GM06990 (cell line): ENCODE measurements at regions not wholly inside any gene's neighbourhood (a gene's known extent, or its start where the extent isn't known, plus 50 kb on each side); places are given as distances from the start of the nearest gene placed in this dataset.

Source experiments
- DNase-seq: peaks from one replicate; pipeline ENCODE4 v3.0.0-alpha.2; 2011; ENCODE audit not compliant: insufficient read length; ENCODE audit errors: extremely low read depth
- H3K27me3 ChIP-seq: replicated peaks from 2 replicates; pipeline ENCODE4 v1.6.0; 2011; ENCODE audit warnings: low read length; ENCODE audit not compliant: control insufficient read depth, insufficient read depth
- H3K36me3 ChIP-seq: 2 replicates; pipeline ENCODE4 v1.5.1; 2011; ENCODE audit warnings: low read length; ENCODE audit not compliant: control insufficient read depth, insufficient read depth
- H3K4me3 ChIP-seq: replicated peaks from 2 replicates; pipeline ENCODE4 v1.5.1; 2011; ENCODE audit warnings: low read depth, mild to moderate bottlenecking, control low read depth, low read length
- TF ChIP-seq, protein P1 (sequence below): IDR thresholded peaks from 2 replicates; pipeline ENCODE4 v1.5.1; 2011; ENCODE audit warnings: low read length, control low read depth, mild to moderate bottlenecking, inconsistent platforms; ENCODE audit not compliant: insufficient read depth, poor library complexity, severe bottlenecking

DNA sequence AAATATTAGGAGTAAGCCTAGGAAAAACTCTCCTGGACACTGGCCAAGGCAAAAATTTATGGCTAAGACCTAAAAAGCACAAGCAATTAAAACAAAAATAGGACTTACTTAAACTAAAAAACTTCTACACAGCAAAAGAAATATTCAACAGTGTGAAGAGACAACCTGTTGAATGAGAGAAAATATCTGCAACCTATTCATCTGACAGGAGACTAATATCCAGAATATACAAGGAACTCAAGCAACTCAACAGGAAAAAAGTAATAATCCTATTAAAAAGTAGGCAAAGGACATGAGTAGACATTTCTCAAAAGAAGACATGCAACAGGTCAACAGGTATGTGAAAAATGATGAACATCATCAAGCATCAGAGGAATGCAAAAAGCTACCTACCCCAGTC lies 431.1 kb downstream of the ZEB2 start:
- Histone ChIP-seq H3K36me3 (no peaks in the 10 kb centered on the region), H3K27me3 (no peaks in the 10 kb centered on the region), H3K4me3 (no peak overlapping the region)
- DNase-seq, result no peak
- TF ChIP-seq, protein P1, sequence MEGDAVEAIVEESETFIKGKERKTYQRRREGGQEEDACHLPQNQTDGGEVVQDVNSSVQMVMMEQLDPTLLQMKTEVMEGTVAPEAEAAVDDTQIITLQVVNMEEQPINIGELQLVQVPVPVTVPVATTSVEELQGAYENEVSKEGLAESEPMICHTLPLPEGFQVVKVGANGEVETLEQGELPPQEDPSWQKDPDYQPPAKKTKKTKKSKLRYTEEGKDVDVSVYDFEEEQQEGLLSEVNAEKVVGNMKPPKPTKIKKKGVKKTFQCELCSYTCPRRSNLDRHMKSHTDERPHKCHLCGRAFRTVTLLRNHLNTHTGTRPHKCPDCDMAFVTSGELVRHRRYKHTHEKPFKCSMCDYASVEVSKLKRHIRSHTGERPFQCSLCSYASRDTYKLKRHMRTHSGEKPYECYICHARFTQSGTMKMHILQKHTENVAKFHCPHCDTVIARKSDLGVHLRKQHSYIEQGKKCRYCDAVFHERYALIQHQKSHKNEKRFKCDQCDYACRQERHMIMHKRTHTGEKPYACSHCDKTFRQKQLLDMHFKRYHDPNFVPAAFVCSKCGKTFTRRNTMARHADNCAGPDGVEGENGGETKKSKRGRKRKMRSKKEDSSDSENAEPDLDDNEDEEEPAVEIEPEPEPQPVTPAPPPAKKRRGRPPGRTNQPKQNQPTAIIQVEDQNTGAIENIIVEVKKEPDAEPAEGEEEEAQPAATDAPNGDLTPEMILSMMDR, result no peak

DNA sequence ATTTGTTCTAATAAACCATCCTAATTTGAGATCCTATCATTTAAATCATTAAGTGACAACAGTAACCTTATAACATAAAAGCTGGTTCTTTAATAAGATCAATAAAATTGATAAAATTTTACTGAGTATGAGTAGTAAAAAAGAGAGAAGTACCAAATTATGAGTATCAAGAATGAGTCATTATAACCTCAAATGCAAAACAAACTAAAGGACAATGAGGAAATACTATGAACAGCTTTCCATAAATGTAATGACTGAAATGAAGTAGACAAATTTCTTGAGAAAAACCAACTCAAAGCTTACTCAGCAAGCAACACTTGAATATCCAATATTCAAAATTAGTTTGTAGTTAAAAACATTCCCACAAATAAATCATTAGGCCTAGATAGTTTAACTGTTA lies 433.0 kb downstream of the ZEB2 start:
- TF ChIP-seq, protein P1, result no peak
- H3K4me3 ChIP-seq, result no peak overlapping the region
- no peaks in the 10 kb centered on the region for H3K36me3 ChIP-seq
- DNase-seq, result no peak
- no peaks in the 10 kb centered on the region for H3K27me3 ChIP-seq

DNA sequence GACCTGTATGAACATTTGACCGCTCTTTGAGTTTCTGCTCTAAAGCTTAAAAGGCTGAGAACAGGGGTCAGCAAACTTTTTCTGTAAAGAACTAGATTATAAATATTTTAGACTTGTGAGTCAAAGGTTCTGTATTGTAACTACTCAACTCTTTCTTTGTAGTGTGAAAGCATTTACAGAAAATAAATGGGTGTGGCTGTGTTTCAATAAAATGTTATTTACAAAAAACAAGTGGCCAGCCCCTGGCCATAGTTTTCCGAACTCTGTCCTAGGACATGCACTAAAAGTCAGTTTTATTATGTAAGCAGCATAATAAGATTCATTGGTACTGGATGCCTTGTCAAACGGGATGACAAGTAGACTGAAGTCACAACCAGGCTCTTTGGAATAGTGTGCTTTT lies 434.9 kb downstream of the ZEB2 start:
- H3K27me3 ChIP-seq, result no peaks in the 10 kb centered on the region
- TF ChIP-seq, protein P1, result no peak
- DNase-seq, result no peak
- no peaks in the 10 kb centered on the region for H3K36me3 ChIP-seq
- no peak overlapping the region for H3K4me3 ChIP-seq

DNA sequence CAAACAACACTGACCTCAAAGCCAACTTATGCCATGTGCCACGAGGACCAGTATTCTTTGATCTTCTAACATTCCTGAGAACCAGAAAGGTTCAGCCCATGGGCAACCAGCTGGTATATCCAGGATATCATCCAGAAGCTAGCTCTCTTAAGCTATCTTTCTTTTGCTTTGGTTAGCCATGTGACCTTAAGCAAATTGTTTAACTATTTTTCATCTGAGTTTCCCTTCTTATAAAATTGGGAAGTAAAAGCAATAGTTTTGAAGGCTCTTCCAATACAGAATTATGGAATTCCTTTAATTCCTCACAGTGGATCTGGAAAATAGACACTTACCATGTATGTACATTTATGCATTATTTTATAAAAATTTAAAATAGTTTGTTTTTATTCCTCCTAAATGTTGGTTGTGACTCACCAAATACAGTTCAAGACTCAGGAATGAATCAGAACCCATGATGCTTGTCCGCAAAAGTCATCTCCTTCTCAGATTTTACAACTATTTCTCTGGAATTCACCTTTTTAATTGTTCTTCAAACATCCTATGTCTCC lies 435.7 kb downstream of the ZEB2 start:
- Histone ChIP-seq H3K27me3 (no peaks in the 10 kb centered on the region), H3K4me3 (no peak overlapping the region), H3K36me3 (no peaks in the 10 kb centered on the region)
- DNase-seq, result no peak
- TF ChIP-seq, protein P1, result no peak

DNA sequence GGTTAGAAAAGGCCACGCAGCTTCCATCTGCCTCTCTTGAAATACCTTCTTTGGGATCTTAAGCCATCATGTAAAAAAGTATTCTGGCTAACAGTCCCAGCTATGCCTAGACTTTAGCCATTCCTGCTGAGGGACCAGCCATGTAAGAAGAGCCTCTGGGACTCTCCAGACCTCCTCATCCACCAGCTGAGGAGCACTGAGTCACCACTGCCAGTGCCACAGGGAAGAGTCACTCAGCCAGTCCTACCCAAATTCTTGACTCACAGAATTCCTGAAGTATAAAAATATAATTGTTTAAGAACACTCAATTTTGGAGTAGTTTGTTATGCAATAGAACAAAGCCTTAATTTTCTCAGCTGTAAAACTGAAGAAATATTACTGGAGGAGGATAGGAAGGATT lies 436.7 kb downstream of the ZEB2 start:
- TF ChIP-seq, protein P1, result no peak
- Histone ChIP-seq H3K4me3 (no peak overlapping the region), H3K27me3 (no peaks in the 10 kb centered on the region), H3K36me3 (no peaks in the 10 kb centered on the region)
- DNase-seq, result no peak

DNA sequence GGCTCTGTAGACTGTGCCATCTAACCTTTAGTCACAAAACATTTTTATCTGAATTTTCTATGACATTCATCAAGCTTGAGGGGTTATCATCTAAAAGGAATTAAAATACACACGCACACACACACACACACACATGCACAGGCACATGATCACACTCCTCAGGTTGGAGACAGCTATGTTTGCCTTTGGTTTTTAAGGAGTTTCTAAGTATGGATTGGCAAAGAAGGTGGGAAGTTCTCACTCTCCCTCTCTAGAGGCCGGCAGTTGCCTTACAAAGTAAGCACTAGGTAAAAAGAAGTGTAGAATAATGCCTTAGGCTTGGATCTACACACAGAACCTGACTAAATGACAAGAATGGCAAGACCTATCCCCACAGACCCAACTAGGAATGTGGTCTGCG lies 437.1 kb downstream of the ZEB2 start:
- Histone ChIP-seq H3K4me3 (no peak overlapping the region), H3K36me3 (no peaks in the 10 kb centered on the region), H3K27me3 (no peaks in the 10 kb centered on the region)
- TF ChIP-seq, protein P1, result no peak
- DNase-seq, result no peak
